ENCODE measurements at regions not wholly inside any gene's neighbourhood (a gene's known extent, or its start where the extent isn't known, plus 50 kb on each side); places are given as distances from the start of the nearest gene placed in this dataset.

- H2BK12ac ChIP-seq (ENCODE audit: insufficient read length, low read depth, low read length), result no peak overlapping the region
- H3K4me2 ChIP-seq (ENCODE audit: insufficient read depth, insufficient read length, low read length), result no peak overlapping the region
- H3K27ac ChIP-seq (ENCODE audit: insufficient read length, low read depth, low read length), result no peak overlapping the region
- no peak overlapping the region for H2BK15ac ChIP-seq (ENCODE audit: low read depth, low read length)
- H3K23me2 ChIP-seq (ENCODE audit: insufficient read length, low read depth, low read length, poor library complexity, severe bottlenecking), result no peaks in the 10 kb centered on the region
- H2BK120ac ChIP-seq (ENCODE audit: low read depth, low read length, poor library complexity, severe bottlenecking), result no peak overlapping the region
- H4K91ac ChIP-seq (ENCODE audit: insufficient read length, low read depth, low read length), result no peak overlapping the region
- no peak overlapping the region for H2BK5ac ChIP-seq (ENCODE audit: insufficient read length, low read length)
- TF ChIP-seq CTCF (conservative IDR thresholded peaks at IDR 0.05), result no peak
- no peak overlapping the region for H3K4ac ChIP-seq (ENCODE audit: low read depth, low read length)
- Mint-ChIP-seq H3K27ac (peak overlapping the region in 1 of 3 experiments; percentile 15; a peak in 1 of 7 replicates), H3K4me1 (no peaks in the 10 kb centered on the region), H3K9me3 (peaks cover 0 to 8% of the 10 kb centered on the region in 2 experiments; a peak in 3 of 5 replicates), H3K4me3 (no peak overlapping the region), H3K36me3 (ENCODE audit: insufficient read depth in 1 of 3, low read depth in 3 of 3) (peaks cover 0 to 2% (median 0%) of the 10 kb centered on the region in 3 experiments; a peak in 1 of 7 replicates), H3K27me3 (ENCODE audit: low read depth) (no peaks in the 10 kb centered on the region)
- no peak overlapping the region for H3K14ac ChIP-seq (ENCODE audit: insufficient read depth, low read length)
- no peak overlapping the region for H2AFZ ChIP-seq (ENCODE audit: low read length)
- H3K27me3 ChIP-seq (ENCODE audit: insufficient read depth, low read length), result no peaks in the 10 kb centered on the region
- H4K8ac ChIP-seq (replicated peaks; ENCODE audit: insufficient read length, low read depth, low read length), result no peak overlapping the region
- H3K18ac ChIP-seq (ENCODE audit: insufficient read length, low read depth, low read length), result no peak overlapping the region
- H3T11ph ChIP-seq (ENCODE audit: low read length), result no peak overlapping the region
- H2AK5ac ChIP-seq (ENCODE audit: insufficient read length, low read length), result no peak overlapping the region
- H3K56ac ChIP-seq (ENCODE audit: insufficient read length, low read depth, low read length), result no peak overlapping the region
- H4K5ac ChIP-seq (ENCODE audit: insufficient read length, low read depth, low read length), result no peak overlapping the region
- H3K4me1 ChIP-seq (ENCODE audit: insufficient read depth, low read length), result no peaks in the 10 kb centered on the region
- H4K20me1 ChIP-seq (ENCODE audit: control insufficient read depth, insufficient read depth, insufficient read length), result no peaks in the 10 kb centered on the region
- H3K9ac ChIP-seq (ENCODE audit: extremely low read depth, insufficient read length, low read length), result no peak overlapping the region
- H3K9me3 ChIP-seq (ENCODE audit: control insufficient read depth, low read depth, low read length), result no peaks in the 10 kb centered on the region
- H2BK20ac ChIP-seq (ENCODE audit: low read depth, low read length, poor library complexity, severe bottlenecking), result no peak overlapping the region
- DNase-seq, result no peak
- no peak overlapping the region for H3K23ac ChIP-seq (ENCODE audit: insufficient read length, low read depth, low read length)
- H3K79me1 ChIP-seq (ENCODE audit: insufficient read depth, low read depth, low read length, poor library complexity, severe bottlenecking), result no peaks in the 10 kb centered on the region
- WGBS (ENCODE audit: extremely low coverage, insufficient read length, low lambda C conversion rate), result no CpG with 5 or more reads among the region's 4 CpGs
- H3K79me2 ChIP-seq (ENCODE audit: insufficient read depth, low read length), result no peaks in the 10 kb centered on the region
Measured at GRCh38 chr4:60981534-60981933, 218.6 kb upstream of the ADGRL3 start.

Measured in H9 (cell line).